GM13976 (cell line): ENCODE measurements at regions not wholly inside any gene's neighbourhood (a gene's known extent, or its start where the extent isn't known, plus 50 kb on each side); places are given as distances from the start of the nearest gene placed in this dataset.

Experiments used
- DNase-seq: peaks from one replicate; pipeline ENCODE4 v3.0.0; 2012; ENCODE audit warnings: low spot score
- in situ Hi-C: fragments of 300-500 bp; cut with MboI; formaldehyde crosslinking; loops from one replicate; pipeline ENCODE4 v1.12.0; 2022; ENCODE audit warnings: low sequenced_read_pairs, mixed read lengths, inconsistent platforms; ENCODE audit not compliant: unreplicated experiment
- TF ChIP-seq, protein P1 (sequence below): IDR thresholded peaks from 2 replicates; pipeline ENCODE4 v1.5.1; 2012; ENCODE audit warnings: borderline replicate concordance, mild to moderate bottlenecking; ENCODE audit not compliant: insufficient read depth; ENCODE audit errors: extremely low read depth, missing control alignments, control extremely low read depth

DNA sequence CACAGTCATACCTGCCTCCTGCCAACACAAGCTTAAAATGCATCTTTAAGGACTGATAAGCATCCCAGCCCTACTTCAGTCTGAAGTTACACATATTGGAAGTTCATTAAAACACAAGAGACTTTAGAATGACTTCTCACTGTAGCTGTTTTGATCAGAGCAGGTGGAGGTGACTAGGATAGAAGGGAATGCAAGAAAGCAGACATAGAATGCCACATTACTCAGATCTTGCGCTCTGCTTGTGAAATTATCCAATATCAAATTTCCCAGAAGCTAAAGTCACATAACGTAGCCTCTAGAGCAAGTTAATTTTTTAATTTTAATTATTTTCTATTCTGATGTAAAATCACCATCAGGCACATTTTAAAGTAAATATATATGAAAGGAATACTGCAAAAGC is 306.5 kb downstream of the PLOD2 start:
- in situ Hi-C loops = no loop called here
- TF ChIP-seq, protein P1, sequence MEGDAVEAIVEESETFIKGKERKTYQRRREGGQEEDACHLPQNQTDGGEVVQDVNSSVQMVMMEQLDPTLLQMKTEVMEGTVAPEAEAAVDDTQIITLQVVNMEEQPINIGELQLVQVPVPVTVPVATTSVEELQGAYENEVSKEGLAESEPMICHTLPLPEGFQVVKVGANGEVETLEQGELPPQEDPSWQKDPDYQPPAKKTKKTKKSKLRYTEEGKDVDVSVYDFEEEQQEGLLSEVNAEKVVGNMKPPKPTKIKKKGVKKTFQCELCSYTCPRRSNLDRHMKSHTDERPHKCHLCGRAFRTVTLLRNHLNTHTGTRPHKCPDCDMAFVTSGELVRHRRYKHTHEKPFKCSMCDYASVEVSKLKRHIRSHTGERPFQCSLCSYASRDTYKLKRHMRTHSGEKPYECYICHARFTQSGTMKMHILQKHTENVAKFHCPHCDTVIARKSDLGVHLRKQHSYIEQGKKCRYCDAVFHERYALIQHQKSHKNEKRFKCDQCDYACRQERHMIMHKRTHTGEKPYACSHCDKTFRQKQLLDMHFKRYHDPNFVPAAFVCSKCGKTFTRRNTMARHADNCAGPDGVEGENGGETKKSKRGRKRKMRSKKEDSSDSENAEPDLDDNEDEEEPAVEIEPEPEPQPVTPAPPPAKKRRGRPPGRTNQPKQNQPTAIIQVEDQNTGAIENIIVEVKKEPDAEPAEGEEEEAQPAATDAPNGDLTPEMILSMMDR = no peak

DNA sequence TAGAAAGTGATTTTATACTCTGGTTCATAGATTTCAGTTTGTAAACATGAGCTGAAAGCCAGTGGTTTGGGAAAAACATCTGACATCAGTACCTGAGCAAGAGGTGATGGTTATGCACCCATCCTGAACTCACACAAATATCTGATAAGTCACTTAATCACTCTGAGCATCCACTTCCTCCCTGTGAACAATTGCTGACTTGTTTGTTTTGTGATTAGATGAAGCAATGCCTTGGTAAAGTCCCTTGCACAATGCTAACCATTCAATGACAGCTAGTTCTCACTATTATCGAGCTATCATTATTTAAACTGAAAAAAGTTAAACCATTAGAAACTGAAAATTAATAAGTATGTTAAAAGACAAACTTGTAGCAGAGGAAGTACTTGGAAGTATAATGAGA is 303.0 kb downstream of the PLOD2 start:
- no peak for DNase-seq
- in situ Hi-C loops = no loop called here
- TF ChIP-seq, protein P1 = no peak

More for the DNA sequence above, 306.5 kb downstream of the PLOD2 start:
- no peak for DNase-seq

DNA sequence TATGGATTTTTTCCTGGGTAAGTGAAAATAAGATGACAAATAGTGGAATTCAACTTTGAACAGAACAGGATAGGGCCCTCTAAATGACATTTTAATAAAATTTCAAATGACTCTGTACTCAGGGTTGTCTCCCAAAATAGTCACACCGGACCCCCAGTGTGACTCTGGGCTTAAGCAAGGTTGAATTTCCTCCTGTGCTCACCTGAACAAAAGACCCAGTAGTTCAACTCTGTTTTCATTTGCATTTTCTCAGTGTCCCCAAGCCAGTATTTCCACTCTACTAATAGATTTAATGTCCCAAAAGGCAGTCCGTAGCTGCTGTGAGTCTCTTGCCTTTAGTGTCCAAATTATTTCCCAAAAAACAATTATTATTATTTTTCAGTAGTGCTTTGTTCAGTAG is 296.6 kb downstream of the PLOD2 start:
- TF ChIP-seq, protein P1 = no peak
- in situ Hi-C loops = no loop called here
- DNase-seq = no peak

DNA sequence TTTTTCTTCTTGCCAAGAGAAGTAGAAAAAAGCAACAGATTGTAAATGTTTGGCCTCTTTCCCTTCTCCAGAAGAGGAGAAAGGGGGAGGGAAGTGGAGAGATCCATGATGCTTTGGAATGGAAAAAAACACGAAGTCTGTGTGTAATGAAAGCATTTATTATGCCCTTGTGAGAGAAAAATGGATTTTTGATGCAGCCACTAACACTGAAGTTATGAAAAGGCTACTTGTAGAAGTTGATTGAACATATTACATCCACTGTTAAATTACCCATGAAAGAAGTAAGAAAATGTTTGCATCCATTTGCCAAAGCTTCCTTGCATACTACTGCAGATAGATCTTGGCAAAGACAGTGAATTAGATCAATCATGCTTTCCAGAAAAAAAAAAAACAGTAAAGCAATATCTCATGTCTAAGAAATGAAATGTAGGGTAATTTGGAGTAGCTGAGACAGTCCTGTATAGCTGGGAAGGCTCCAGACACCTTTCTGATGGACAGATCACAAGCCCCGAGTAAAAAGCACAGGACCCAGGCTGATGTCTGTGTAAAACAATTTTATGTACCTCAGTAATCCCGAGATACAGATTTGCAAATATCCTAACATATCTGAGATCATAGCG is 295.5 kb downstream of the PLOD2 start:
- no peak for DNase-seq
- in situ Hi-C loops = no loop called here
- TF ChIP-seq, protein P1 = no peak

DNA sequence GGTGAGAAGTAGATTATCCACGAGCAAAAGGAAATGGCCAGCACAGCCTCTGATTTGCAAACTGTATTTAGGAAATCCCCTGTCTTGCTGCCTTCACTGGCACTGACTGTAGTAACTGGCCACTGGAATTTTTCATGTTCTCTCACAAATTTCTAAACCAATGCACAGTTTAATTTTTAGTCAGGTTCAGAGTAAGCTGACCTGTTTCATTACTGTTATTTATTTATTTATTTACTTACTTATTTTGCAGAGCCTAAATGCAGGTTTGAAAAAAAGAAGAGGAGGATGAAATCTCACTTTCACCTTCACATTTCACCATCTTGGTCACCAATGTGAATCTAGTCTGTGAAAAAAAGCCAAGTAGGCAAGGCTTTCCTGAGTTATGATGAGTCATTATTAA is 291.0 kb downstream of the PLOD2 start:
- TF ChIP-seq, protein P1 = no peak
- DNase-seq = no peak
- in situ Hi-C loops = no loop called here

DNA sequence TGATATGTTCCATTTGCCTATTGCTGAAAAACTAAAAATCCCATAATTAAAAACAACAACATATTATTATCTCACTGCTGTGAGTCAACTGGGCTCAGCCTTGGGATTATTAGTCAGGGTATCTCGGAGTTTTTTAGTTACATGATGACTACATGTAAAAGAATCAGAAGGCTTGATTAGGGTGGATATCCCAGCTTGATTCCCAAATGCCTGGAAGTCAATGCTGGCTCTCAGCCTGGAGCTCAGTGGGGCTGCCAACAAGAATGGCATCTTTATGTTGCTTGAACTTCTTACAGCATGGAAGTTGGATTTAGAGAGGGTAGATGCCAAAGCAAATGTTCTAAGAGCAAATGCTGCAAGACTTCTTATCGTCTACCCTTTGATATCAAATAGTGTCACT is 278.5 kb downstream of the PLOD2 start:
- TF ChIP-seq, protein P1 = no peak
- in situ Hi-C loops = no loop called here
- no peak for DNase-seq
